Activated naive CD8-positive, alpha-beta T cell treated with anti-CD3 and anti-CD28 coated beads, Interleukin-2, amount 10 ng/mL, durations not matched to agents 7 days and 5 days (primary cell): ENCODE measurements at regions not wholly inside any gene's neighbourhood (a gene's known extent, or its start where the extent isn't known, plus 50 kb on each side); places are given as distances from the start of the nearest gene placed in this dataset.

ENCODE experiments used
- ATAC-seq: fragments of 150-1000 bp; cut with Tn5 transposase; one replicate; pipeline ENCODE4 v1.10.0; 2021; ENCODE audit warnings: low read depth, moderate library complexity
- POLR2A ChIA-PET: fragments of 350-600 bp; sonication (Branson Sonifier 250); formaldehyde crosslinking; loops from one replicate; lab custom pipeline; 2021; ENCODE audit warnings: antibody characterized with exemption; lab: Charles Lee
- DNase-seq: peaks from one replicate; pipeline ENCODE4 v3.0.0; 2021
- H3K27ac Mint-ChIP-seq: one replicate; pipeline ENCODE4 v1.8.0; 2022; ENCODE audit warnings: mild to moderate bottlenecking, mixed read lengths
- H3K27me3 Mint-ChIP-seq: one replicate; pipeline ENCODE4 v1.8.0; 2022; ENCODE audit warnings: mild to moderate bottlenecking, moderate library complexity, mixed read lengths
- H3K36me3 Mint-ChIP-seq: one replicate; pipeline ENCODE4 v1.8.0; 2021; ENCODE audit warnings: mild to moderate bottlenecking, mixed read lengths
- H3K4me1 Mint-ChIP-seq: one replicate; pipeline ENCODE4 v1.8.0; 2021; ENCODE audit warnings: mixed read lengths
- H3K4me3 Mint-ChIP-seq: one replicate; pipeline ENCODE4 v1.8.0; 2022; ENCODE audit warnings: mild to moderate bottlenecking, moderate library complexity, mixed read lengths
- H3K9me3 Mint-ChIP-seq: one replicate; pipeline ENCODE4 v1.8.0; 2021; ENCODE audit warnings: mixed read lengths

DNA sequence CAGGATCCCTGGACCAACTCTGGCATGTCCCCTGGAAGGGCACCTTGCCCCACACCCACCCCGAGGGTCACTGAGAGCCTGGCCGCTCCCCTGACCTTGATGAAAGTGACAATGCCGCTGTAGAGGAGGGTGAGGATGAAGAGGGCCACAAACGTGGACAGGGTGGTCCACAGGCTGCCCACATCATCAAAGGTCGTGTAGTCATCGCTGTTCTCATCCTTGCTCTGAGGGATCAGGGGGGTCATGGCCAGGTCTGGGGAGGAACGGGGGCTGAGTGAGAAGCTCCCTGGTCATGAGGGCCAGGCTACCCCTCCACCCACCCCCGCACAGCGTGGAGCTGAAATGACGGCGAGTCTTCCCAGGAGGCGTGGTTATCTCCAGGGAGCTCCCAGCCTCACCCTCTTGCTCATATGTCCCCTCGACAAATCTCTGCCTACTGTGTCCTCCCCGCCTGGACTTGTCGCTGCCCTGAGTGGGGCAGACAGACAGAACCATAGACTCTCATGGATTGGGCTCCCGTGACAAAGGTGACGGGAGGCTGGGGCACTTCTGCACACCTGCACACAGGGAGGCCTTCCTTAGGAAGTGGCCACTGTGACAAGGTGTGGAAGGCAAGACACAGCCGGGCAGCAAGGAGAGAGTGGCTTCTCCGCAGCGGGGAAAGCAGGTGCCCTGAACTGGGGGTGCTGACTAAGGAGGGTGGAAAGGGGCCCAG is 311.1 kb downstream of the TMEM121 start:
- Mint-ChIP-seq H3K36me3 (no peaks in the 10 kb centered on the region), H3K4me1 (no peaks in the 10 kb centered on the region), H3K4me3 (no peak overlapping the region), H3K27ac (no peak overlapping the region), H3K9me3 (no peaks in the 10 kb centered on the region), H3K27me3 (no peaks in the 10 kb centered on the region)
- POLR2A ChIA-PET = no interaction called here
- DNase-seq = peak; percentile 24
- no peak for ATAC-seq

DNA sequence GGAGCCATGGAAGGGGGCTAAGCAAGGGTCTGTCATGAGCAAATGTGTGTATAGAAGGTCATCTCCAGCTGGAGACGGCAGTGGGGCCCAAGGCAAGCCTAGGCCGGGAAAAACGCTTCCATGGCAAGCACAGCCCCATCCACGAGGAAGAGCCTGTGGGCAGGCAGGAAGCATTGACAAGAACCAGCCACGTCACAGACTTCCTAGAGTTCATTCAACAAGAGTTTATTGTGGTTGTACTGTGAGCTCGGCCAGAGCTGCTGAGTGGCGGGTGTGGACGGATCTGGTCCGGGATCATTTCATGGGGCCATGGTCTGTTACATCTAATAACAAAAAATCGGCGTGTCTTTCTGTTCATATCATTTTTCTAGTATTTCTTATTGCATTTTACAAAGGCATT is 311.7 kb downstream of the TMEM121 start:
- Mint-ChIP-seq H3K36me3 (no peaks in the 10 kb centered on the region), H3K4me3 (no peak overlapping the region), H3K9me3 (no peaks in the 10 kb centered on the region), H3K27ac (no peak overlapping the region), H3K4me1 (no peaks in the 10 kb centered on the region), H3K27me3 (no peaks in the 10 kb centered on the region)
- DNase-seq (no peak), ATAC-seq (no peak)
- POLR2A ChIA-PET = no interaction called here

DNA sequence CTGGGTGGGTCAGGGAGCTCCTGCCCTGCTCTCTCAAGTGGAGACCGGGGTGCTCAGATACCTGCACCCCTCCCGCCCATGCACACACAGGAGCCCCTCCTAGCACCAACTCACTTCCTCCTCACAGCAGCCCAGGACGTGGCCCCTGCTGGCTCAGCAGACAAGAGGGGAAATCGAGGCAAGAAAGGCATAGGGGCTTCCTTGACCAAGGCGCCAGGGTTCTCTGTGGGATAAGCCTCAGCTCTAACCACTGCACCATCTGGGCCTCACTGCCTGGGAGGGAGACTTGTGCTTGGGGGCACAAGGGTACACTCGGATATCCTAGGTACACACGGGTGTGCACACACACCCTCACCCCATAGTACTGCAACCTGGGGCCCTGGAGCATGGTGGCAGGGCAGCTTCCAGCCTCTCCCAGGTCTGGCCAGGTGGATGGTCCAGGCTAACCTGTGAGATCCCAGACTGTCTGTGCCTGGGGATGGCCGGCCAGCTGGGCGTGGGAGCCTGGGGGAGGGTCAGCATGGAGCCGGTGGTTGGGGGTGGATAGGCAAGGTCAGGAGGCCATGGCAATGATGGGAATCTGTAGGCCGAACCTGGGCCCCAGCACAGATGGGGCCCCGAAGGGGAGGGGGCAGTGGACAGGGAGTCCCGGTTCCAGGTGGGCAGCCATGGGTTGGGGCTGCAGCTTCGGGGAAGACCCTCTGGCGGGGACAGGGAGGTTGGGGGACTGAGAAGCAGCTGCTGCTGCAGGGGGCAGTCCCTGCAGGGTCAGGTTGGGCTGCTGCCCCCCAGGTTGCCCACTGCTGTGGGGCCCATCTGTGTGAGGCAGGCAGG is 312.4 kb downstream of the TMEM121 start:
- Mint-ChIP-seq H3K27ac (no peak overlapping the region), H3K9me3 (no peaks in the 10 kb centered on the region), H3K4me1 (no peaks in the 10 kb centered on the region), H3K36me3 (no peaks in the 10 kb centered on the region), H3K4me3 (no peak overlapping the region), H3K27me3 (no peaks in the 10 kb centered on the region)
- POLR2A ChIA-PET = no interaction called here
- DNase-seq (no peak), ATAC-seq (no peak)

DNA sequence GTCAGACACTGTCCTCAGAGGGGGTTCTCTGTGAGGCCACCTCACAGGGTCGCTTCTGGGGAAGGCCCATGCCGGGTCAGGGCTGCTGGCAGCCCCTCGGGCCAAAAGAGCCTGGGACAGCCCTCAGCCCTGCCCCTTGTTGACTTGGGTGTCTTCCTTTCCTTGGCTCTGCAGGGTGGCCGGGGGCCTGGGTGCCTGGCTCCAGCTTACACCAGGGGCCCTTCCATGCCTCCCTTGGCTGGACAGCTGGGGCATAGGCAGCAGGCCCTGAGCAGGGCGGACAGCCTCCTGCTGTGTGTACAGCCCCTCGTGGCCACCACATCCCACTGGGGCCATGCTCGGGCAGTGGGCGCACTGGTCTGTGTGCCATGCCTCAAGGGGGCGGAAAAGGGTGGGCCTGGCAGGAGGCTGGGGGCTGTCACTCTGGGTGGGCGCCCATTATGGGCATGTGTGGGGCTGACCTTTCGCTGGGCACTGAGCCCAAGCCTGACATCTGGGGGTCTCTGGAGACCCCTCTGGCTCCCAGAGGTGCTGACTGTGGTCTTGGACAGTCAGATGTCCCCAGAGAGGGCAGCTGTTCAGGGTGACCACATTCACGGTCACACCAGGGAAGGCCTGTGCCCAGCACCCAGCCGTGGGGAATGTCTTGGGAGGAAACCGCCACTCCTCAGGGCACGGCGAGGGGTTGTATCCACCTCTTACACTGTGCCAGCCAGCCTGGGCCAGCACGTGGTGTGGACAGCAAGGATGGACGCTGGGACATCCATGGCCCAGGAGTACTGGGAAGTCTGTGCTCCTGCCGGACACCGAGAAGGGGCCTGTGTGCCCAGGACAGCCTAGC is 313.3 kb downstream of the TMEM121 start:
- H3K27ac Mint-ChIP-seq = no peak overlapping the region
- H3K36me3 Mint-ChIP-seq = no peaks in the 10 kb centered on the region
- no peaks in the 10 kb centered on the region for H3K9me3 Mint-ChIP-seq
- POLR2A ChIA-PET = no interaction called here
- ATAC-seq (no peak), DNase-seq (no peak)
- H3K4me3 Mint-ChIP-seq = no peak overlapping the region
- no peaks in the 10 kb centered on the region for H3K27me3 Mint-ChIP-seq
- H3K4me1 Mint-ChIP-seq = no peaks in the 10 kb centered on the region

DNA sequence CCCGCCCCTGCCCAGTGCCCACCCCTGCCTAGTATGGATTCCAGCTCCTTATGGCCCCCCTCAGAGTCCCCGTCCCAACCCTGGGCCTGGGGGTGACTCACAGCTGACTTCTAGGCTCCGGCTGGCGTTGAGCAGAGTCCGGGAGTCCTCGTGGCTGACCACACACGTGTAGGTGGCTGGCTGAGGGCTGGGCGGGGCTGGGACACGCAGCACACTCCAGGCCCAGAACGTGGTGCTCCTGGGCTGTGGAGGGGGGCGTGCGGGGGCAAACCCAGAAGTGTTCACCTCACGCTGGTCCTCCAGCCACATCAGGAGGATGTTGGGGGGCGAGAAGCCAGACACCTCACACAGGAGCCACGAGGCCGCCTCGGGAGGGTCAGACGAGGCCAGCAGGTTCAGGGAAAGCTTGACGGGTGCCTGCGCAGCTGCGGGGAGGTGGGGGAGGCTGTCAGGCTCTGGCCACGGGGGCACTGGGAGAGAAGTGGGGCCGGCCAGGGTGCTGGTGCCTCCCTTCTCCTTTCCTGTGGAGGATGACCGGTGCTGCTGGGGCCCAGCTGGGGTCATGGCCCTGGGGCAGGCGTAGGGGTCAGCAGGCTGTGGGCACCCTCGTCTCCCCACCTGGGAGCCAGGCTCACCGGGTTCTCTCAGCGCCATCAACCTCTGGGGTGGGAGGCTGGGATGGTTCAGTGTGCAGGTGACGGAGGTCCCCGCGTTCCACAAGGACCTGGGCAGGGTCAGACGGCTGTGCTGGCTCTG is 314.1 kb downstream of the TMEM121 start:
- POLR2A ChIA-PET = no interaction called here

DNA sequence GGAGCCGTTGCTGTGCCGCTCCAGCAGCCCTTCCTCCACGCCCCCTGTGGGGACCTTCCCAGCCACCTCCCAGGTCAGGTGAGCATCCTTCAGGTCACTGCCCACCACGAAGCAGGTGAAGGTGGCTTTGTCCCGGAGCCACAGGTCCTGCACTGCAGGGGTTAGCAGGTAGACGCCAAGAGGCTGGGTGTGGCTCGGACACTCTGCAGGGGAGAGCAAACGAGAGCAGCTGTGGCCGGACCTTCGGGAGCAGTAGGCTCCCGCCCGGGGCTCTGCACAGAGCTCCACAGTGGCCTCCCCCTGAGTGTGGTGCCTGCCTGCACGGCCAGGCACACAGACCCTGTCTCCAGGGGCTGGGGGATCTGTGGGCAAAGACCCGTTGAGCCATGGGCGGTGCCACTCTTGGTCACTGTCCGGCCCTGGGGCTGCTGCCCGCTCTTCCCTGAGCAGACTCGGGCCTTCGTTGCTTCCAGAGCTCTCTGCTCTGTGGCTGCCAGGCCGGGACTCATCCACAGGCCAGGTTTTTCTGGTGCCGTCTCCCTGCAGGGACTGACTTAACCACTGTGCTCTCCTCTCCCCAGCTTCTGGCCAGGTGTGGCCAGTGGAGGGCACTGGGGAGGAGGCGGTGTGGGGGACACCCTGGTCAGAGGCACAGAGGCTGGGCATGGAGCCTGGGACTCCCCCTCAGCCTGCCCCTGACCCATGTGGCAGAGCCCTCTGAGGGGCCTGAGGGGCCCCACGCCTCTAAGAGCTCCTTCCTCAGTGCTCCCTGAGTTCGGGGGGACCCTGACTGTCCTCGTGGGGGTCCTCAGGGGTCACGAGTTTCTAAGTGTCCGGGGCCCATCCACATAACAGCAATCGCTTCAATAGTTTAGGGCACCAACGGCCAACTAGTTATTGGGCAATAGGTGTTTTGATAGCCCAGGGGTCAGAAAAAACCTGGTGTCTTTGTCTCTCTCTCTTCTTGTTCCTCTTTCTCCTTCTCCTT is 314.9 kb downstream of the TMEM121 start:
- DNase-seq = no peak
- Mint-ChIP-seq H3K4me1 (no peaks in the 10 kb centered on the region), H3K9me3 (no peaks in the 10 kb centered on the region), H3K4me3 (no peak overlapping the region), H3K27me3 (no peaks in the 10 kb centered on the region), H3K27ac (no peak overlapping the region), H3K36me3 (no peaks in the 10 kb centered on the region)
- POLR2A ChIA-PET = no interaction called here
- no peak for ATAC-seq

More for the DNA sequence above, 314.1 kb downstream of the TMEM121 start:
- Mint-ChIP-seq H3K27ac (no peak overlapping the region), H3K4me3 (no peak overlapping the region), H3K36me3 (no peaks in the 10 kb centered on the region), H3K9me3 (no peaks in the 10 kb centered on the region), H3K27me3 (no peaks in the 10 kb centered on the region), H3K4me1 (no peaks in the 10 kb centered on the region)
- no peak for ATAC-seq
- DNase-seq = no peak

DNA sequence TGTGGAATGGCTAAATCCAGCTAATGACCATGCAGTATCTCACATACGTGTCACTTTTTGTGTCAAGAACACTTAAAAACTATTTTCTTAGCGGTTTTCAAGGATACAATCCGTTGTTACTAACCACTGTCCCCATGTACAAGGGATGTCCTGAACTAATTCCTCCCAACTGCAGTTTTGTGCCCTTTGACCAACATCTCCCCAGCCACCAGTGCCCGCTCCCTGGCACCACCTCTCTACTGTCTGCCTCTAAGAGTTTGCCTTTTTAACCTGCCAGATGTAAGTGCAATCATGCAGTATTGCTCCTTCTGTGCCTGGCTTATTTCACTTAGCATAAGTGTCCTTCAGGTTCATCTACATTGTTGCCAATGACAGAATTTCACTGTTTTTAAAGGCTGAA is 315.7 kb downstream of the TMEM121 start:
- ATAC-seq = no peak
- Mint-ChIP-seq H3K4me1 (no peaks in the 10 kb centered on the region), H3K36me3 (no peaks in the 10 kb centered on the region), H3K27me3 (no peaks in the 10 kb centered on the region), H3K4me3 (no peak overlapping the region), H3K27ac (no peak overlapping the region), H3K9me3 (no peaks in the 10 kb centered on the region)
- DNase-seq = no peak
- POLR2A ChIA-PET = no interaction called here

DNA sequence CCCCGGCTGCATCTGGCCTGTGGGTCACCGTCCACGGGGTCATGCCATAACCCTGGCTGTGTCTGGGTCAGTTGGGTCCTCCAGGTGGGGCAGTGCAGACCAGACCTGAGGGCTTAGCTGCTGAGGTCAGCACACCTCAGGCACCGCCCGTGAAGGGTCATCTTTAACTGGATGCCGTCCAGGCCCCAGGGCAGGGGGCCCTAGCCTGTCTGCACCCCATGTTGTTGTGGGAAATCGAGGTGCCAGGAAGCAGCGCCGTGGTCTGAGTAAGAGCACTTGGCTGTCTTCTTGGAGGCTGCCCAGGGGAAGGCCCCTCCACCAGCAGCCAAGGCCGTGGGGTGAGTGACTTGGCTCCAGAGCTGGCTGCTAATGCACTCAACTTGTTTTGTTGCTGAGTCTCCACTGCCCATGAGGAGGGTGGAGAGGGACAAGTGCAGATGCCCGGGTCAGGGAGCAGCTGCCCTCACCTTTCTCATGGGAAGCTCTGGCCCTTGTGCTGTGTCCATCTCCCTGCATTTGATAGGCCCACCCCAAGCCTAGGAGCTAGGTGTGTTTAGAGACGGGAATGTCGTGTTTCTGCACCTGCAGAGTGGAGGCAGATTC is 317.2 kb downstream of the TMEM121 start:
- POLR2A ChIA-PET = no interaction called here
- Mint-ChIP-seq H3K4me3 (no peak overlapping the region), H3K36me3 (no peaks in the 10 kb centered on the region), H3K4me1 (no peaks in the 10 kb centered on the region), H3K9me3 (no peaks in the 10 kb centered on the region), H3K27ac (peak overlapping the region; percentile 30), H3K27me3 (no peaks in the 10 kb centered on the region)
- DNase-seq (no peak), ATAC-seq (no peak)

DNA sequence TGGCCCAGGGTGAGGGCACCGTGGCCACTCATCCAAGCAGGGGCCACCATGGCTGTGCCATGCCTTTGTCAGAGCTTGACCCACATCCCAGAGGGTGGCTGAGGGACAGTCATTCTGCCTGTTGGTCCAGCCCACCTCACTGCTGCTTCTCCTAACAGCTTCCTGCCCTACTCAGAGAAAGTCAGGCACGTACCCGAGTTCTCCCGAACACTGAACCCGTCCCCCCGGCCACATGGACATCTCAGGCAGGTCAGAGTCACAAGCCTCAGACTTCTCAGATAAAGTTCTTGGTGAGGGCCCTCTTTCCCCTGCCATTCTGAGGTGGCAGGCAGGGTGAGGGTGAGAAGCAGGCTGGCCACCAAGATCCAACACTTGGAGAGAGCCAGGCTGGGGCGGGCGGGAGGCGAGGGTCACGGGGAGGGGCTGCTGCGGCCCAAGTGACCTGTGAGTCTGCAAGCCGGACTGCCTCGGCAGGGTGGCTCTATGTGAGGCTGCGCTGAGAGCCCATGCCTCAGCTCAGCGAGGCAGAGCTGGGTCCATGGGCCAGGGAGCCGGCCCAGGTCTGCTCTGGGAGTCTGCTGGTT is 317.8 kb downstream of the TMEM121 start:
- POLR2A ChIA-PET = no interaction called here
- no peak for DNase-seq
- ATAC-seq = no peak

DNA sequence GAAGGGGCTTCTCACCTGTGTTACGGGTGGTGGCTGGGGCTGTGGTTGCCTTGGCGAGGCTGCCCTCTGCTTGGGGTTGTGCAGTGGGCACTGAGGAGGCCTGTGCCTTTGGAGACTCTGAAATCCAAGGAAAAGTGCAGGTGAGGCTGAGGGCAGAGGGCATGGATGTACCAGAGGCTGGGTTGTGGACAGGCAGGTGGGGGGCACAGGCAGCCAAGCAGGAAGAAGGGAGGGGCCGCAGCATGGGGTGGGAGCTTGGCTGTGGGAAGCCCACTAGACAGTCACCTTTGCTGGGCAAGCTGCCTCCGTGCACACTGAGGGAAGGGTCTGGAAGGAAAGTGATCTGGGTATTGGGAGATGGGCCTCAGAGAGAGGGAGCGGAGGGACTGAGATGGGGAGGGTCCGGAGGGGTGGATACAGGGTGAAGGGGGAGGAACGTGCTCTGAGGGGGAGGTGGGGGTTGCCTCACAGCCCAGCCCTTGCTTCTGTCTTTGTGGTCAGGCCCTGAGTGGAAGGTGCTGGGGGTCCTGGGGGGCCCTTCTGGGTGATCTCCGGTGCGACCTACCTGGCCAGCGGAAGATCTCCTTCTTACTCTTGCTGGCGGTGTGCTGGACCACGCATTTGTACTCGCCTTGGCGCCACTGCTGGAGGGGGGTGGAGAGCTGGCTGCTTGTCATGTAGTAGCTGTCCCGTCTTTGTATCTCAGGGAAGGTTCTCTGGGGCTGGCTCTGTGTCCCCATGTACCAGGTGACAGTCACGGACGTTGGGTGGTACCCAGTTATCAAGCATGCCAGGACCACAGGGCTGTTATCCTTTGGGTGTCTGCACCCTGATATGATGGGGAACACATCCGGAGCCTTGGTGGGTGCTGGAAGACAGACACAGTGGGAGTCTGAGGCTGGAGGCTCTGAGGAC is 318.7 kb downstream of the TMEM121 start:
- no peaks in the 10 kb centered on the region for H3K36me3 Mint-ChIP-seq
- DNase-seq = no peak

More for the DNA sequence above, 317.8 kb downstream of the TMEM121 start:
- H3K9me3 Mint-ChIP-seq = no peaks in the 10 kb centered on the region
- no peaks in the 10 kb centered on the region for H3K4me1 Mint-ChIP-seq
- H3K27me3 Mint-ChIP-seq = no peaks in the 10 kb centered on the region
- no peak overlapping the region for H3K27ac Mint-ChIP-seq
- H3K36me3 Mint-ChIP-seq = no peaks in the 10 kb centered on the region
- no peak overlapping the region for H3K4me3 Mint-ChIP-seq

More for the DNA sequence above, 318.7 kb downstream of the TMEM121 start:
- Mint-ChIP-seq H3K4me1 (no peaks in the 10 kb centered on the region), H3K9me3 (no peaks in the 10 kb centered on the region), H3K27ac (no peak overlapping the region), H3K4me3 (no peak overlapping the region), H3K27me3 (no peaks in the 10 kb centered on the region)
- no peak for ATAC-seq
- POLR2A ChIA-PET = no interaction called here
